CD4-positive, alpha-beta T cell treated with Interleukin-21 for 1 hour (primary cell): ENCODE measurements at regions not wholly inside any gene's neighbourhood (a gene's known extent, or its start where the extent isn't known, plus 50 kb on each side); places are given as distances from the start of the nearest gene placed in this dataset.

Experiments used
- DNase-seq: peaks from one replicate; pipeline ENCODE4 v3.0.0-alpha.2; 2020

- DNase-seq = no peak
Measured at GRCh38 chr15:87345961-87346360, 910.6 kb downstream of the NTRK3 start.

- DNase-seq = no peak
Measured at GRCh38 chr15:87343966-87344365, 912.6 kb downstream of the NTRK3 start.

- DNase-seq = no peak
Measured at GRCh38 chr15:87340370-87340769, 916.2 kb downstream of the NTRK3 start.

GRCh38 chr15:87326269-87326668, 930.3 kb downstream of the NTRK3 start:
- no peak for DNase-seq

- no peak for DNase-seq
Measured at GRCh38 chr15:87322870-87323269, 933.7 kb downstream of the NTRK3 start.

- DNase-seq = no peak
Measured at GRCh38 chr15:87322265-87322664, 934.3 kb downstream of the NTRK3 start.

- no peak for DNase-seq
Measured at GRCh38 chr15:87317900-87318299, 938.6 kb downstream of the NTRK3 start.

- DNase-seq = no peak
Measured at GRCh38 chr15:87312221-87312620, 944.3 kb downstream of the NTRK3 start.

- DNase-seq = no peak
Measured at GRCh38 chr15:87300146-87300545, 956.4 kb downstream of the NTRK3 start.

- no peak for DNase-seq
Measured at GRCh38 chr15:87294854-87295253, 961.7 kb downstream of the NTRK3 start.

GRCh38 chr15:87293031-87293430, 963.5 kb downstream of the NTRK3 start:
- no peak for DNase-seq

GRCh38 chr15:87287156-87287555, 969.4 kb downstream of the NTRK3 start:
- DNase-seq = no peak

GRCh38 chr15:87269566-87269965, 987.0 kb downstream of the NTRK3 start:
- no peak for DNase-seq

GRCh38 chr15:87268675-87269074, 987.9 kb downstream of the NTRK3 start:
- no peak for DNase-seq

- no peak for DNase-seq
Measured at GRCh38 chr15:87267798-87268197, 988.7 kb downstream of the NTRK3 start.

GRCh38 chr15:87263871-87264270, 992.7 kb downstream of the NTRK3 start:
- DNase-seq = no peak

GRCh38 chr15:87263296-87263695, 993.2 kb downstream of the NTRK3 start:
- no peak for DNase-seq

- no peak for DNase-seq
Measured at GRCh38 chr15:87245592-87245991, 1010.9 kb downstream of the NTRK3 start.

- DNase-seq = no peak
Measured at GRCh38 chr15:87243474-87243873, 1013.1 kb downstream of the NTRK3 start.

GRCh38 chr15:87239582-87240230, 1016.8 kb downstream of the NTRK3 start:
- no peak for DNase-seq

GRCh38 chr15:87238451-87239068, 1018.0 kb downstream of the NTRK3 start:
- no peak for DNase-seq

- DNase-seq = no peak
Measured at GRCh38 chr15:87228460-87228859, 1028.1 kb downstream of the NTRK3 start.

GRCh38 chr15:87227846-87228245, 1028.7 kb downstream of the NTRK3 start:
- DNase-seq = no peak

GRCh38 chr15:87225436-87225835, 1031.1 kb downstream of the NTRK3 start:
- no peak for DNase-seq

GRCh38 chr15:87224404-87224803, 1032.1 kb downstream of the NTRK3 start:
- no peak for DNase-seq
